ENCODE measurements at regions not wholly inside any gene's neighbourhood (a gene's known extent, or its start where the extent isn't known, plus 50 kb on each side); places are given as distances from the start of the nearest gene placed in this dataset.

- peaks cover 0 to 7% of the 10 kb centered on the region in 2 donors for H3K4me1 Mint-ChIP-seq (ENCODE audit: low read depth in 2 of 2)
- peaks cover 2% of the 10 kb centered on the region for H3K36me3 Mint-ChIP-seq (ENCODE audit: insufficient read depth)
- no peak for ATAC-seq (replicated peaks)
- DNase-seq, result no peak
- no peak overlapping the region for H3K27ac Mint-ChIP-seq
- H3K27me3 Mint-ChIP-seq, result peaks cover 7 to 8% of the 10 kb centered on the region in 2 donors
- no peaks in the 10 kb centered on the region for H3K9me3 Mint-ChIP-seq
- no peak overlapping the region for H3K4me3 Mint-ChIP-seq
These were observed 58.0 kb upstream of the ZPBP start for GRCh38 chr7:50151001-50151400.

- H3K27me3 Mint-ChIP-seq, result peaks cover 7 to 9% of the 10 kb centered on the region in 2 donors
- peak overlapping the region in 1 of 2 donors; percentile 59 for H3K27ac Mint-ChIP-seq
- peaks cover 2% of the 10 kb centered on the region for H3K36me3 Mint-ChIP-seq (ENCODE audit: insufficient read depth)
- no peak for DNase-seq
- no peak overlapping the region for H3K4me3 Mint-ChIP-seq
- no peaks in the 10 kb centered on the region for H3K9me3 Mint-ChIP-seq
- peaks cover 0 to 3% of the 10 kb centered on the region in 2 donors for H3K4me1 Mint-ChIP-seq (ENCODE audit: low read depth in 2 of 2)
- peak; percentile 51 for ATAC-seq (replicated peaks)
These were observed 56.3 kb upstream of the ZPBP start for GRCh38 chr7:50149369-50149768.

- peaks cover 0 to 3% of the 10 kb centered on the region in 2 donors for H3K4me1 Mint-ChIP-seq (ENCODE audit: low read depth in 2 of 2)
- ATAC-seq (replicated peaks) (peak; percentile 64), DNase-seq (no peak)
- peaks cover 7 to 9% of the 10 kb centered on the region in 2 donors for H3K27me3 Mint-ChIP-seq
- no peak overlapping the region for H3K4me3 Mint-ChIP-seq
- H3K27ac Mint-ChIP-seq, result no peak overlapping the region
- no peaks in the 10 kb centered on the region for H3K36me3 Mint-ChIP-seq (ENCODE audit: insufficient read depth)
- no peaks in the 10 kb centered on the region for H3K9me3 Mint-ChIP-seq
These were observed 55.1 kb upstream of the ZPBP start for GRCh38 chr7:50147951-50148808.

- H3K4me1 Mint-ChIP-seq (ENCODE audit: low read depth in 2 of 2), result peaks cover 3 to 6% of the 10 kb centered on the region in 2 donors
- no peak for ATAC-seq (replicated peaks)
- H3K36me3 Mint-ChIP-seq (ENCODE audit: insufficient read depth), result no peaks in the 10 kb centered on the region
- peaks cover 9 to 11% of the 10 kb centered on the region in 2 donors for H3K27me3 Mint-ChIP-seq
- no peaks in the 10 kb centered on the region for H3K9me3 Mint-ChIP-seq
- no peak for DNase-seq
- H3K4me3 Mint-ChIP-seq, result no peak overlapping the region
- H3K27ac Mint-ChIP-seq, result peak overlapping the region in 1 of 2 donors; percentile 47
These were observed 53.6 kb upstream of the ZPBP start for GRCh38 chr7:50146692-50147091.

- no peak overlapping the region for H3K4me3 Mint-ChIP-seq
- no peak for ATAC-seq (replicated peaks)
- no peak overlapping the region for H3K27ac Mint-ChIP-seq
- H3K27me3 Mint-ChIP-seq, result peaks cover 16 to 18% of the 10 kb centered on the region in 2 donors
- peaks cover 3 to 6% of the 10 kb centered on the region in 2 donors for H3K4me1 Mint-ChIP-seq (ENCODE audit: low read depth in 2 of 2)
- H3K9me3 Mint-ChIP-seq, result no peaks in the 10 kb centered on the region
- DNase-seq, result no peak
- no peaks in the 10 kb centered on the region for H3K36me3 Mint-ChIP-seq (ENCODE audit: insufficient read depth)
These were observed 52.8 kb upstream of the ZPBP start for GRCh38 chr7:50145801-50146338.

GRCh38 chr7:50145226-50145625 lies 52.2 kb upstream of the ZPBP start:
- no peak overlapping the region for H3K27ac Mint-ChIP-seq
- no peak for DNase-seq

More at GRCh38 chr7:50145226-50145625, 52.2 kb upstream of the ZPBP start:
- Mint-ChIP-seq H3K4me3 (no peak overlapping the region), H3K36me3 (ENCODE audit: insufficient read depth) (no peaks in the 10 kb centered on the region), H3K27me3 (peaks cover 16 to 18% of the 10 kb centered on the region in 2 donors), H3K9me3 (no peaks in the 10 kb centered on the region), H3K4me1 (ENCODE audit: low read depth in 2 of 2) (peaks cover 3 to 6% of the 10 kb centered on the region in 2 donors)
- ATAC-seq (replicated peaks), result no peak

Data from effector memory CD8-positive, alpha-beta T cell (primary cell).